Mammary epithelial cell (primary cell): ENCODE measurements at regions not wholly inside any gene's neighbourhood (a gene's known extent, or its start where the extent isn't known, plus 50 kb on each side); places are given as distances from the start of the nearest gene placed in this dataset.

Experiments
- CTCF ChIP-seq, 2 donors: IDR thresholded peaks in 1 of 2; conservative IDR thresholded peaks in 1 of 2; 2 replicates each; pipeline ENCODE4 v1.5.1; 2011 to 2012; ENCODE audit warnings: inconsistent platforms in 2 of 2, low read length in 2 of 2, mild to moderate bottlenecking in 2 of 2, control low read depth in 1 of 2, low read depth in 1 of 2; ENCODE audit not compliant: insufficient read depth in 1 of 2; ENCODE audit errors: extremely low read depth in 1 of 2
- EZH2 ChIP-seq: IDR thresholded peaks from 2 replicates; pipeline ENCODE4 v1.6.1; 2012; ENCODE audit warnings: low read length, inconsistent platforms, borderline replicate concordance

DNA sequence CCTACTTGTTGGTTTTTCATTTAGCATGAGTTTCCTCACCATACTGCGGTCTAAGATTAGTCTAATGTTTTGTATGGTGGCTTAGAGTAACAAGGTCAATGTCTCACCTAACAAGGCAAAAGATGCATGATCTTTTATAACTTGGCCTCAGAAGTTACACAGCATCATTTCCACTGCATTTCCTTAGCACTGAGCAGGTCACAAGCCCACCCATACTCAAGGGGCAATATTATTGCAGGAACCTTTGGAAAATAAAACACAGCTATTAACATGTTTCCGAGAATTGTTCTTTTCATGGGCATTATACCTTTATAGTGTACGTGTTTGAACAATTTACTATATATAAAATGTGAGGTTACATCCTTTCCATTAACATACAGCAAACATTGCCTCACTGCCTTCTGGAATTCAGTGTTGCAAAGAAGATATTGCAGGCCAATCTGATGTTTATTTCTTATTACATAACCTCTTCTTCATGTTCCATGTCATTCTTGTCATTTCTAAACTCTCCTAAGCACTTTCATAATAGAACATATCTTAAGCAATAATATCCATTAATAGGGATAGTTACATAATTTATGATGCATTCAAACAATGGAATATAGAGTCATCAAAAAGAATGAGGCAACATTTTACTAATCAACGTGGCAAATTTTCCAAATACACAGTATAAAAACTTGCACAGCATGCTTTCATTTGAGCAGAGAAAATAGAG lies 153.8 kb downstream of the AREG start:
- TF ChIP-seq CTCF (conservative IDR thresholded peaks at IDR 0.05 in 1 of 2, IDR thresholded peaks at IDR 0.05 in 1 of 2; ENCODE audit: extremely low read depth in 1 of 2, insufficient read depth in 1 of 2, low read depth in 1 of 2, low read length in 2 of 2) (no peak), EZH2 (no peak)
